Prostate gland (tissue), 2 donors: ENCODE measurements at regions not wholly inside any gene's neighbourhood (a gene's known extent, or its start where the extent isn't known, plus 50 kb on each side); places are given as distances from the start of the nearest gene placed in this dataset.

Source experiments
- POLR2A ChIP-seq: fragments of 450-650 bp; IDR thresholded peaks from one replicate; pipeline ENCODE4 v1.6.1; 2016; ENCODE audit warnings: antibody characterized with exemption, mild to moderate bottlenecking
- POLR2AphosphoS5 ChIP-seq: sonication (generic); formaldehyde crosslinking; IDR thresholded peaks from one replicate; pipeline ENCODE4 v1.6.1; 2017; ENCODE audit warnings: antibody characterized with exemption
- TF ChIP-seq, protein P1 (sequence below), 4 experiments: fragments of 200-600 bp in 2 of 4; fragments of 450-650 bp in 2 of 4; sonication (generic) in 2 of 4; IDR thresholded peaks; 1 replicate in 3 of 4; 2 replicates in 1 of 4; pipeline ENCODE4 v1.5.1; 2016 to 2019; ENCODE audit warnings: antibody characterized with exemption in 4 of 4, mild to moderate bottlenecking in 2 of 4, moderate library complexity in 2 of 4

DNA sequence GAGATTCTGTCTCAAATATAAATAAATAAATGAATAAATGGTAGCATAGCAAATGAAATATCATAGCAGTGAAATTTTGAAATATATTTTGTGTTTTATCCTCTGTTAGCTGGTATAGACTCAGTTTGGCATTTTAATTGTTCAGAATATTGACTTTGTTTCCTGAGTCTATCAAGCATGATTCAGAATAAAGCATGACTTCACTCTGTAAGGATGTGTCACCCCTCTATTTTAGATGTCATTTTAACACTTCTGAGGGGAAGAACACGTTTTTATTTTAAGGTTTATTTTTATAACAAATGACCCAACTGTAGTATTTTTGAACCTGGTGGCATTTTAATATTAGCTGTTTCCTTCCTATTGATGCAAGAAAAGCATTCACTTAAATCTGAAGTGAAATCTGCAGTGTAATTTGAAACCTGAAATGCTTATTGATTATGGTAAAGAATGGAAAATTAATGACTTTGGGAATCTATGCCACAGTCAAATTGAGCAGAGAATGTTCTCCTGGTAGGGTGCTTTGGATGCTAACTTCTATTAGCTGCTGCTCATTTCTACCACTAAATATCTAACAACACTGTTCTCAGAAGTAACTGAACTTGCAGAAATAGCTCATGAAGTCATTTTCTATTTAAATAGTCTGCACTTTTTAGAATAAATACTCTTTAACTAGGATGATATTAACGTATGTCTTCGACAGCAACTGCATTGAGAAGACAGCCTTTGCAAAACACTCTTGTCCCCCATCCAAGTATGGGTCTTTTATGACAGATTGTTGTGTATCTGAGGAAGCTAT lies 114.2 kb downstream of the SOX4 start:
- TF ChIP-seq, protein P1, sequence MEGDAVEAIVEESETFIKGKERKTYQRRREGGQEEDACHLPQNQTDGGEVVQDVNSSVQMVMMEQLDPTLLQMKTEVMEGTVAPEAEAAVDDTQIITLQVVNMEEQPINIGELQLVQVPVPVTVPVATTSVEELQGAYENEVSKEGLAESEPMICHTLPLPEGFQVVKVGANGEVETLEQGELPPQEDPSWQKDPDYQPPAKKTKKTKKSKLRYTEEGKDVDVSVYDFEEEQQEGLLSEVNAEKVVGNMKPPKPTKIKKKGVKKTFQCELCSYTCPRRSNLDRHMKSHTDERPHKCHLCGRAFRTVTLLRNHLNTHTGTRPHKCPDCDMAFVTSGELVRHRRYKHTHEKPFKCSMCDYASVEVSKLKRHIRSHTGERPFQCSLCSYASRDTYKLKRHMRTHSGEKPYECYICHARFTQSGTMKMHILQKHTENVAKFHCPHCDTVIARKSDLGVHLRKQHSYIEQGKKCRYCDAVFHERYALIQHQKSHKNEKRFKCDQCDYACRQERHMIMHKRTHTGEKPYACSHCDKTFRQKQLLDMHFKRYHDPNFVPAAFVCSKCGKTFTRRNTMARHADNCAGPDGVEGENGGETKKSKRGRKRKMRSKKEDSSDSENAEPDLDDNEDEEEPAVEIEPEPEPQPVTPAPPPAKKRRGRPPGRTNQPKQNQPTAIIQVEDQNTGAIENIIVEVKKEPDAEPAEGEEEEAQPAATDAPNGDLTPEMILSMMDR (IDR thresholded peaks at IDR 0.05): no peak
- no peak for TF ChIP-seq POLR2A
- no peak for TF ChIP-seq POLR2AphosphoS5
